Lower leg skin (tissue), 3 donors: ENCODE measurements at regions not wholly inside any gene's neighbourhood (a gene's known extent, or its start where the extent isn't known, plus 50 kb on each side); places are given as distances from the start of the nearest gene placed in this dataset.

Source experiments
- CTCF ChIP-seq, 3 donors: fragments of 450-650 bp; IDR thresholded peaks; one replicate each; pipeline ENCODE4 v1.5.1; 2016; ENCODE audit warnings: antibody characterized with exemption in 3 of 3, mild to moderate bottlenecking in 3 of 3, moderate library complexity in 2 of 3
- POLR2A ChIP-seq, 2 donors: fragments of 450-650 bp; IDR thresholded peaks; one replicate each; pipeline ENCODE4 v1.6.1; 2016 to 2017; ENCODE audit warnings: antibody characterized with exemption in 2 of 2, mild to moderate bottlenecking in 1 of 2, moderate library complexity in 1 of 2

- TF ChIP-seq POLR2A (IDR thresholded peaks at IDR 0.05) = no peak
- TF ChIP-seq CTCF (IDR thresholded peaks at IDR 0.05) = no peak
Measured at GRCh38 chr4:33111117-33111516, 2390.9 kb downstream of the PCDH7 start.
